A673 (cell line): ENCODE measurements at regions not wholly inside any gene's neighbourhood (a gene's known extent, or its start where the extent isn't known, plus 50 kb on each side); places are given as distances from the start of the nearest gene placed in this dataset.

Experiments used
- EZH2 ChIP-seq: fragments of 200-600 bp; sonication (generic); IDR thresholded peaks from 2 replicates; pipeline ENCODE4 v1.6.1; 2017; ENCODE audit warnings: borderline replicate concordance, low read depth, mild to moderate bottlenecking, mixed read lengths, antibody characterized with exemption, low read length; ENCODE audit not compliant: poor library complexity, severe bottlenecking
- TF ChIP-seq, protein P1 (sequence below): fragments of 300-800, 200-600 bp; sonication (generic); conservative IDR thresholded peaks from 2 replicates; pipeline ENCODE4 v1.5.1; 2017; ENCODE audit warnings: low read depth, mild to moderate bottlenecking, antibody characterized with exemption, low read length, moderate library complexity, mixed read lengths

GRCh38 chr6:14658030-14658429, 540.5 kb downstream of the CD83 start:
- TF ChIP-seq, protein P1, sequence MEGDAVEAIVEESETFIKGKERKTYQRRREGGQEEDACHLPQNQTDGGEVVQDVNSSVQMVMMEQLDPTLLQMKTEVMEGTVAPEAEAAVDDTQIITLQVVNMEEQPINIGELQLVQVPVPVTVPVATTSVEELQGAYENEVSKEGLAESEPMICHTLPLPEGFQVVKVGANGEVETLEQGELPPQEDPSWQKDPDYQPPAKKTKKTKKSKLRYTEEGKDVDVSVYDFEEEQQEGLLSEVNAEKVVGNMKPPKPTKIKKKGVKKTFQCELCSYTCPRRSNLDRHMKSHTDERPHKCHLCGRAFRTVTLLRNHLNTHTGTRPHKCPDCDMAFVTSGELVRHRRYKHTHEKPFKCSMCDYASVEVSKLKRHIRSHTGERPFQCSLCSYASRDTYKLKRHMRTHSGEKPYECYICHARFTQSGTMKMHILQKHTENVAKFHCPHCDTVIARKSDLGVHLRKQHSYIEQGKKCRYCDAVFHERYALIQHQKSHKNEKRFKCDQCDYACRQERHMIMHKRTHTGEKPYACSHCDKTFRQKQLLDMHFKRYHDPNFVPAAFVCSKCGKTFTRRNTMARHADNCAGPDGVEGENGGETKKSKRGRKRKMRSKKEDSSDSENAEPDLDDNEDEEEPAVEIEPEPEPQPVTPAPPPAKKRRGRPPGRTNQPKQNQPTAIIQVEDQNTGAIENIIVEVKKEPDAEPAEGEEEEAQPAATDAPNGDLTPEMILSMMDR = no peak
- no peak for TF ChIP-seq EZH2
